ENCODE measurements at regions not wholly inside any gene's neighbourhood (a gene's known extent, or its start where the extent isn't known, plus 50 kb on each side); places are given as distances from the start of the nearest gene placed in this dataset.
A peak's percentile ranks its signal among the peaks of the same experiment; 100 is the strongest.
"Not testable (repeated sequence)": the region's sequence is repeated elsewhere in the genome, so short reads cannot be mapped to it uniquely, and the experiment has no call there.

GRCh38 chr10:64038107-64038506, 516.9 kb downstream of the REEP3 start:
- no peak for DNase-seq

- DNase-seq = no peak
Measured at GRCh38 chr10:64039198-64039597, 518.0 kb downstream of the REEP3 start.

- DNase-seq = no peak
Measured at GRCh38 chr10:64040781-64041180, 519.6 kb downstream of the REEP3 start.

GRCh38 chr10:64041185-64041988, 520.2 kb downstream of the REEP3 start:
- DNase-seq = peak; percentile 70

- no peak for DNase-seq
Measured at GRCh38 chr10:64041989-64042490, 520.8 kb downstream of the REEP3 start.

GRCh38 chr10:64044098-64044497, 522.9 kb downstream of the REEP3 start:
- DNase-seq = no peak

GRCh38 chr10:64044957-64045632, 523.9 kb downstream of the REEP3 start:
- DNase-seq = not testable (repeated sequence)

GRCh38 chr10:64054392-64054791, 533.2 kb downstream of the REEP3 start:
- DNase-seq = no peak

- no peak for DNase-seq
Measured at GRCh38 chr10:64059884-64060283, 538.7 kb downstream of the REEP3 start.

GRCh38 chr10:64060389-64060788, 539.2 kb downstream of the REEP3 start:
- no peak for DNase-seq

- DNase-seq = no peak
Measured at GRCh38 chr10:64062793-64063192, 541.6 kb downstream of the REEP3 start.

GRCh38 chr10:64067009-64067606, 545.9 kb downstream of the REEP3 start:
- no peak for DNase-seq

- DNase-seq = no peak
Measured at GRCh38 chr10:64067859-64068258, 546.7 kb downstream of the REEP3 start.

- DNase-seq = no peak
Measured at GRCh38 chr10:64070241-64070640, 549.0 kb downstream of the REEP3 start.

GRCh38 chr10:64071218-64071617, 550.0 kb downstream of the REEP3 start:
- no peak for DNase-seq

GRCh38 chr10:64075604-64076003, 554.4 kb downstream of the REEP3 start:
- no peak for DNase-seq

- no peak for DNase-seq
Measured at GRCh38 chr10:64076322-64076940, 555.2 kb downstream of the REEP3 start.

- no peak for DNase-seq
Measured at GRCh38 chr10:64079341-64079740, 558.1 kb downstream of the REEP3 start.

- DNase-seq = no peak
Measured at GRCh38 chr10:64080071-64080470, 558.9 kb downstream of the REEP3 start.

- DNase-seq = no peak
Measured at GRCh38 chr10:64081947-64082482, 560.8 kb downstream of the REEP3 start.

- no peak for DNase-seq
Measured at GRCh38 chr10:64086083-64086767, 565.0 kb downstream of the REEP3 start.

- no peak for DNase-seq
Measured at GRCh38 chr10:64089648-64090047, 568.4 kb downstream of the REEP3 start.

Measured in stimulated activated CD4-positive, alpha-beta T cell treated with anti-CD3 and anti-CD28 coated beads, Interleukin-12 subunit alpha, Interleukin-12 subunit beta, amount 100 ng/mL, for 4 hours (primary cell).